ENCODE measurements at regions not wholly inside any gene's neighbourhood (a gene's known extent, or its start where the extent isn't known, plus 50 kb on each side); places are given as distances from the start of the nearest gene placed in this dataset.

DNA sequence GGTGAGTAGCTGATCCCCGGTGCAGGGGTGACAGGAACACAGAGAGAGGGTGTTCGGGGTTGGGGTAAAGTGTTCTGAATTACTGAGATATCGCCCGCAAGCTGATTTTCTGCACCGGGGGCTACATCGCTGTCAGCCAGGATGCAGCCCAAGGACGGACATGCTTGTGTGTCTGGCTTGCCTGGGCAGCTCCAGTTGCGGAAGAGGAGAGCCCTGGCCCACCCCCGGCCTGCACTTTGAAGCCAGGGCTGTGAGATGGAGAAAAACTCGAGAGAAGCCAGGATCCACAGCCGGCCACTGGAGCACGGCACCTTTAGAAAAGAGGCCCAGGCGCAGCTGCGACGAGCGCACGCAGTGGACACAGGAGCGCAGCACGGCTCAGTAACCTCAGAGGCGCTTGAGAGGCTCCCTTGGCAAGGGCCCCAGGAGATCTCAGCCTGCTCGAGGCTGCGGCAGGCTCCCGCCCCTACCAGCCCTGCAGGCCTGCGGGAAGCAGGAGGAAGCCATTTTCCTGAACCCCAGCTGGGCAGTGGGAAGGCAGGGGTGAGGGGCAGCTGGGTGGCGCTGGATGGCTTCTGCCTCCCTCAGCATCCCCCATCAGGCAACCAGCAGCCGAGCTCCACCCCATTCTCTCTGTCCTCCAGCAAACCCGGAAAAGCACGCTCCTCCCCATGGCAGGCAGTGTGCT is 59.2 kb downstream of the C9orf50 start:
- TF ChIP-seq CTCF (IDR thresholded peaks at IDR 0.05; ENCODE audit: low read depth, low read length, missing input control): no peak
- no peak for TF ChIP-seq JUND (IDR thresholded peaks at IDR 0.05)
- no peak for TF ChIP-seq EGR1 (IDR thresholded peaks at IDR 0.05; ENCODE audit: low read depth in 2 of 2)
- TF ChIP-seq SP1 (IDR thresholded peaks at IDR 0.05): no peak
- TF ChIP-seq YY1 (IDR thresholded peaks at IDR 0.05): peak; percentile 26
- peak in 1 of 2 donors; percentile 32 for TF ChIP-seq RAD21 (IDR thresholded peaks at IDR 0.05)
- TF ChIP-seq, protein P1, sequence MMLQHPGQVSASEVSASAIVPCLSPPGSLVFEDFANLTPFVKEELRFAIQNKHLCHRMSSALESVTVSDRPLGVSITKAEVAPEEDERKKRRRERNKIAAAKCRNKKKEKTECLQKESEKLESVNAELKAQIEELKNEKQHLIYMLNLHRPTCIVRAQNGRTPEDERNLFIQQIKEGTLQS (IDR thresholded peaks at IDR 0.05): no peak
- TF ChIP-seq, protein P2, sequence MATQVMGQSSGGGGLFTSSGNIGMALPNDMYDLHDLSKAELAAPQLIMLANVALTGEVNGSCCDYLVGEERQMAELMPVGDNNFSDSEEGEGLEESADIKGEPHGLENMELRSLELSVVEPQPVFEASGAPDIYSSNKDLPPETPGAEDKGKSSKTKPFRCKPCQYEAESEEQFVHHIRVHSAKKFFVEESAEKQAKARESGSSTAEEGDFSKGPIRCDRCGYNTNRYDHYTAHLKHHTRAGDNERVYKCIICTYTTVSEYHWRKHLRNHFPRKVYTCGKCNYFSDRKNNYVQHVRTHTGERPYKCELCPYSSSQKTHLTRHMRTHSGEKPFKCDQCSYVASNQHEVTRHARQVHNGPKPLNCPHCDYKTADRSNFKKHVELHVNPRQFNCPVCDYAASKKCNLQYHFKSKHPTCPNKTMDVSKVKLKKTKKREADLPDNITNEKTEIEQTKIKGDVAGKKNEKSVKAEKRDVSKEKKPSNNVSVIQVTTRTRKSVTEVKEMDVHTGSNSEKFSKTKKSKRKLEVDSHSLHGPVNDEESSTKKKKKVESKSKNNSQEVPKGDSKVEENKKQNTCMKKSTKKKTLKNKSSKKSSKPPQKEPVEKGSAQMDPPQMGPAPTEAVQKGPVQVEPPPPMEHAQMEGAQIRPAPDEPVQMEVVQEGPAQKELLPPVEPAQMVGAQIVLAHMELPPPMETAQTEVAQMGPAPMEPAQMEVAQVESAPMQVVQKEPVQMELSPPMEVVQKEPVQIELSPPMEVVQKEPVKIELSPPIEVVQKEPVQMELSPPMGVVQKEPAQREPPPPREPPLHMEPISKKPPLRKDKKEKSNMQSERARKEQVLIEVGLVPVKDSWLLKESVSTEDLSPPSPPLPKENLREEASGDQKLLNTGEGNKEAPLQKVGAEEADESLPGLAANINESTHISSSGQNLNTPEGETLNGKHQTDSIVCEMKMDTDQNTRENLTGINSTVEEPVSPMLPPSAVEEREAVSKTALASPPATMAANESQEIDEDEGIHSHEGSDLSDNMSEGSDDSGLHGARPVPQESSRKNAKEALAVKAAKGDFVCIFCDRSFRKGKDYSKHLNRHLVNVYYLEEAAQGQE (IDR thresholded peaks at IDR 0.05): no peak
- TF ChIP-seq, protein P3, sequence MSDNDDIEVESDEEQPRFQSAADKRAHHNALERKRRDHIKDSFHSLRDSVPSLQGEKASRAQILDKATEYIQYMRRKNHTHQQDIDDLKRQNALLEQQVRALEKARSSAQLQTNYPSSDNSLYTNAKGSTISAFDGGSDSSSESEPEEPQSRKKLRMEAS (IDR thresholded peaks at IDR 0.05): no peak
- TF ChIP-seq TAF1 (conservative IDR thresholded peaks at IDR 0.05): no peak
- TF ChIP-seq ZBTB33 (IDR thresholded peaks at IDR 0.05): no peak
- TF ChIP-seq GABPA (IDR thresholded peaks at IDR 0.05 in 1 of 2, conservative IDR thresholded peaks at IDR 0.05 in 1 of 2): no peak
